D341Med (cell line): ENCODE measurements at regions not wholly inside any gene's neighbourhood (a gene's known extent, or its start where the extent isn't known, plus 50 kb on each side); places are given as distances from the start of the nearest gene placed in this dataset.

Experiments
- DNase-seq: peaks from one replicate; pipeline ENCODE4 v3.0.0; 2012; ENCODE audit warnings: low spot score

- DNase-seq = no peak
Observed at GRCh38 chr17:79444198-79444597, 166.7 kb downstream of the RBFOX3 start.

- no peak for DNase-seq
Observed at GRCh38 chr17:79443026-79443425, 167.8 kb downstream of the RBFOX3 start.

GRCh38 chr17:79441356-79442160 is 169.3 kb downstream of the RBFOX3 start:
- no peak for DNase-seq

- DNase-seq = no peak
Observed at GRCh38 chr17:79440251-79440650, 170.6 kb downstream of the RBFOX3 start.

GRCh38 chr17:79439493-79439892 is 171.4 kb downstream of the RBFOX3 start:
- DNase-seq = no peak

- no peak for DNase-seq
Observed at GRCh38 chr17:79438546-79439334, 172.1 kb downstream of the RBFOX3 start.

- DNase-seq = no peak
Observed at GRCh38 chr17:79438058-79438457, 172.8 kb downstream of the RBFOX3 start.

GRCh38 chr17:79437081-79437480 is 173.8 kb downstream of the RBFOX3 start:
- DNase-seq = no peak

- DNase-seq = no peak
Observed at GRCh38 chr17:79435962-79436361, 174.9 kb downstream of the RBFOX3 start.

GRCh38 chr17:79435296-79435695 is 175.6 kb downstream of the RBFOX3 start:
- no peak for DNase-seq

GRCh38 chr17:79434215-79434614 is 176.6 kb downstream of the RBFOX3 start:
- no peak for DNase-seq

- DNase-seq = no peak
Observed at GRCh38 chr17:79433379-79433778, 177.5 kb downstream of the RBFOX3 start.

GRCh38 chr17:79431175-79431574 is 179.7 kb downstream of the RBFOX3 start:
- DNase-seq = no peak

GRCh38 chr17:79429864-79430494 is 180.9 kb downstream of the RBFOX3 start:
- DNase-seq = no peak

- DNase-seq = no peak
Observed at GRCh38 chr17:79428988-79429387, 181.9 kb downstream of the RBFOX3 start.

GRCh38 chr17:79427621-79428539 is 183.0 kb downstream of the RBFOX3 start:
- DNase-seq = no peak

GRCh38 chr17:79425686-79426085 is 185.2 kb downstream of the RBFOX3 start:
- DNase-seq = no peak

GRCh38 chr17:79424471-79425185 is 186.2 kb downstream of the RBFOX3 start:
- DNase-seq = no peak

- DNase-seq = no peak
Observed at GRCh38 chr17:79423811-79424465, 186.9 kb downstream of the RBFOX3 start.

- no peak for DNase-seq
Observed at GRCh38 chr17:79422236-79422635, 188.6 kb downstream of the RBFOX3 start.
